GM19395 (cell line): ENCODE measurements at regions not wholly inside any gene's neighbourhood (a gene's known extent, or its start where the extent isn't known, plus 50 kb on each side); places are given as distances from the start of the nearest gene placed in this dataset.

ENCODE experiments used
- ATAC-seq: cut with Tn5 transposase; IDR thresholded peaks from one replicate; pipeline ENCODE4 v1.9.1; 2021; ENCODE audit warnings: mild to moderate bottlenecking, moderate library complexity; ENCODE audit not compliant: unreplicated experiment

DNA sequence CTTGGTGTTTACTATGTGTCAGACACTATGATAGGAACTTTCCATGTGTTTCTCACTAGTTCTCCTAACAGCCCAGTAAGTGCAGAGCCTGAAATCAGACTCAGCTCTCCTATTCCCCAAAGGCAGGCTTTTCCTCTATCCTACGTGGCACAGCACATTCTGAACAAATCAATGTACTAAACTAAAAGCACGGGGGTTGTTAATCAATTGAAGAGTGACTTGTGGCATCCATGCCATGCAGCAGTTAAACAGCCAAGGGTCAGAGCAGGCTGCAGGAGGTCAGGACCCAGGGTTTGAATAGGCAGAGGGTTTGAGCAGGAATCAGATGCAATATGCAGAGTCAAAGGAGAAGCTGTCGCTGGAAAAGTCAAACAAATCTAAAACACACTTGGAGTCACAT, 289.7 kb upstream of the LDB2 start:
- ATAC-seq, result no peak

DNA sequence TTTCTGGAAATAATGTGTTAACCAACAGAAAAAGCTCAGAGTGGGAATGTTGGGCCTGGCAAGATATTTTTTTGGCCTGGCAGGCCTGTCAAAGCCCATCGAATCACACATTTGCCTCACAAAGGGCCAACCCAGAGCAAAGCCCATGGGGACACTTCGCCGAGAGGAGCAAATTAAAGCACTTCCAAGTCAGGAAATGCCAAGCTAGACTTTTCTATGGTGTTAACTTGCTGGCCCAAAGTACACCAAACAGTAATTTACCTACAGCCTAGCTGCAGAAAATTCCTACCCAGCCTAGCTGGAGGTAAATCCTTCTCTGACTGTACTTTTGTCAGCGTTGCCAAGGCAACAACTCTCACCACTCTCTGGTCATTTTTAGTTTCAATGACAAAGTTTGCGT, 288.6 kb upstream of the LDB2 start:
- ATAC-seq, result no peak

DNA sequence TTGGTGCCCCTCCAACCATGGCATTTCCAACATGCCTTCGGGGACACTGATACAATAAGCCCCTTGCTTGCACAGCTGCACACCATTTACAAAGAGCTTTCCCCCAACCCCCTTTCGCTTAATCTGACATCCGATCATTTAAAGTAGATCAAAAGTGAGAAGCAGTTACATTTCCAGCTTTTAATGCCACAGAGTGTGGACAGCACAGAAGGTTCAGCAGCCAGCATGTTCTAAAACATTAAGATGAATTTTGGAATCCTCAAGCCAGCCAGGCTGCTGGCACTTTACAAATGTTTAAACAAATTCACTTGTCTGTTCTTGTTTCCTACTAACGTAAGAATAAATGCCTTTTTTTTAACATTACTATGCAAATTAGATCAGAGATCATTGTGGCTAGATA, 284.4 kb upstream of the LDB2 start:
- ATAC-seq, result no peak

DNA sequence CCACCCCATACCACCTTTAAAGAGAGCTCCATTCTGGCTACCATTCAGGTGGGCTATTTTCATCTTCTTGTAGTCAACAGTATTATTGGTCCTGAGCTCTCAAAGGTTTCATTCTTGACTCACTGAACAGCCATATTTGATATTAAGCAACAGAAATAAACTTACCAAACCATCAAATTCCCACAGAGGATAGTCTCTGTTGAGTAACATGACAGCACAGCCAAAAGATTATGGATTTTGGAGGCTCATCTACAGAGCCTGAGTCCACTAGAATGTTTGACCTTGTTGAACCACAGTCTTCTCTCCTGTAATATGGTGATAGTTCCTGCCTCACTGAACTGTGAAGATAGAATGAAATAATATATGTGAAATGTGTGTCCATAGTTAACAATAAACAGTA, 276.3 kb upstream of the LDB2 start:
- no peak for ATAC-seq

DNA sequence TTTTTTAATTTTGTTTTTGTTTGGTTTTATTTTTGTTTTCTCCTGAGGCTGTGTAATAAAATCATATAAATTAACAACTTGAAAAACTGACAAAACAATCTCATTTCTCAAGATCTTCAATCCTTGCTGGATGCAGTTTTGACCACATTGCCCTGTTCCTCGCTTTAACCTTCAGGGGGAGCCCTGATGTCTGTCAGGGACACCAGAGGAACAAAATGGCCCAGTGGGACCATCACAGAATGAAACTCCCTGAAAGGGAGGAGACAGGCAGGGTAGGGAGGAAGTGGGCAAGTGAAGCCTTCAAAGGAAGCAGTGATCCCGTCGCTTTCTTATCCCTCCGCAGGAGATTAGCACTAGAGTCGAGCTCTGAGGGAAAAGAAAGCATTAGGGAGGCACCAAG, 274.9 kb upstream of the LDB2 start:
- no peak for ATAC-seq

DNA sequence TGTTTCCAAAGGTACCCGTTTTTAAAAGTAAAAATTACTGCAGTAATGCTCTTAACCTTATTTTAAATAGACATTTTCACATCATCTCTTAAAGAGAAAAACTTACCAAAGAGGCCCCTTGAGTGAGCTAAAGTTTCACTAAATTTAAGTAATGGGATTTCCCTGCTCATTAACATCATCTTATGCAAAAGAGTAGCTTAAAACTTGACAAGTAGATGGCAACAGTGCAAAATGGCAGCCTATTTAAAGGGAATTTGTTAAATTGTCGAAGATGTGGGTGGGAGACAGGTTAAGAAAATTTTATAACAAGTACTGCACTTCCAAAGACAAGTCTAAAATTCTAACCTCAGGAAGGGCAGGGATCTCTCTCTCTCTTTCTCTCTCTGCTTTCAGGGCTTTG, 271.7 kb upstream of the LDB2 start:
- no peak for ATAC-seq

DNA sequence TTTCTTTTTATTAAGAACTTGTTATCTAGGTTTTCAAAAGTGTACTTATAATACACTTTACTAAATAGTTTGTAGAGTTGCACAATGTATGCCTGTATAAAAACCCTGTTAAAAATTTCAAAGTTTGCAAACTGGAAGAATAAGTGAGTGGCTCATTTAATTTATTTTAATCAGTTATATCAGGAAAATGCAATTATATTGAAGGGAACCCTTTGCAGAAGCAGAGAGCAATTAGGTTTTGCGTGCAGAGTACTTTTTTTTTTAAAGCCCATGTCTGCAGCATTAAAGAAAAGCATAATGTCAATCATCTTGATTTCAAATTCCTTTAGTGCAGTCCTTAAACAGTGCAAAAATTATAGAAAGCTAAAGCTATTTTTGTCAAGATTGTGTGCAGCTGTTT, 271.3 kb upstream of the LDB2 start:
- ATAC-seq, result no peak

DNA sequence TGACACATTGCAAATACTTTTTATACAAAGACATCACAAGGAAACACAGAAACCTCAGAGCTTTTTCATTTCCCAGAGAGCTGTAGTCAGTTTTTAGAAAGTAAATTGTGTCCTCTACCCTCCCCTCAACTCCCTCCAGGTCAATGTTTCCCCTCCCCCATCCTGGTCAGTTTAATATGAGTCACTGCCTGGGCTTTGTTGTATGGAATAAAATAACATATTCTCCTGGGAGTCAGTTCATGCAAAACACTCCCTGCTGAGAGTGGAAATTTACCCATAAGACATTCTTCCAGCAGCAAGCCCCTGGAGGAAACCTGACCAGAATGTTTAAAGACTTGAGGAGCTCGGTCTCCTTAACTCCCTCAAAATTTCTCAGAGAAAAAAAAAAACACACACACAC, 270.1 kb upstream of the LDB2 start:
- ATAC-seq, result no peak

DNA sequence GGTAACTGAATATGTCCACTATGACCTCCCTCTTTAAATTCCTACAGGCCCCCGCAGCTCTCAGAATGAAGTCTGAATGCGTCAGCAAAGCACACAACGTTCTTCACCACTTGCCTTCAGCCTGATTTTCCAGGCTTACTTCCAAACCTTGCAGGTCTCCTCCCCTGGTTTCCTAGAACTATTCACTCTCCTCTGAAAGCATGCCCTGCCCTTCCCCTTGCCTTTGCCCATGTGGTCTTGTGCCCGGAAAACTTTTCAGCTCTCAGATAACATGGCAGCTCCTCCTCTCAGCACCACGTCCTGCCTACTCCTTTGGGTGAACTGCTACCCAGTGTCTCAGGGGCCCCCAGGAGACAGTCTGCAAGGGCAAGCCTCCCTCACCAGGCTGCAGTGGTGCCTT, 268.5 kb upstream of the LDB2 start:
- no peak for ATAC-seq

DNA sequence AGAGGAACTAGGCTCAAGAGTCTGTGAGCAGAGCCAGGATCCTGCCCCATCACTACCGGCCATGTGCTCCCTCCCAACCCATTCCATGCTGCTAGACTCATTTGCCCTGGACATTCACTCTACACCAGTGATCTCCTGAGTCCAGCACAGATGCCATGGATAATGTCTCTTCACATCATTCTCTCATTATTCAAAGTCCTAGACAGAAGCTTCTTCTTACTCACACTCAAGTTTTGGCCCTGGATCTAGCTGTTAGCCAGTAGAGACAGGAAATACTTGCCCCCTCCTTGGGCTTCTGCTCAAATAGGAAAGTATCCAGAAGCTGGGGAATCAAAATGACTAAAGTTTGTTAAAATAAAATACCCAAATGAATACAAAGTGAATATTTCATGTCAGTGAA, 266.8 kb upstream of the LDB2 start:
- no peak for ATAC-seq

DNA sequence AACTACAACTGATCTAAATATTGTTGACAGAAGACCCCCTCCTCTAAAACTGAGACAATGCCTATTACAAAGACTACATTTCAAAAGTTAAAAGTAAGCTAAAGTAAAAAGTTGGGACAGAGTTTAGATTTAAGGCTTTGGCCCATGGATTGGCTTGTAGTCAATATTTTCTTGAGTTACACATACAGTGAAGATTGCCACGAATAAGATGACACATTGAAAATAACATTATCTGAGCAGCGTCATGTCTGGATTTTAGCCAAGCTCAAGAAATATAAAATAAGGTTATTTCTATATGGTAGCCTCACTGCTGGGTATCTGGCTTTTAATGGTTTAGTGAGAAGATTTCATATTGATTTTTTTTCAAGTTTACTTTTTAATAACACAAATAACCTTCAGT, 266.2 kb upstream of the LDB2 start:
- ATAC-seq, result no peak

DNA sequence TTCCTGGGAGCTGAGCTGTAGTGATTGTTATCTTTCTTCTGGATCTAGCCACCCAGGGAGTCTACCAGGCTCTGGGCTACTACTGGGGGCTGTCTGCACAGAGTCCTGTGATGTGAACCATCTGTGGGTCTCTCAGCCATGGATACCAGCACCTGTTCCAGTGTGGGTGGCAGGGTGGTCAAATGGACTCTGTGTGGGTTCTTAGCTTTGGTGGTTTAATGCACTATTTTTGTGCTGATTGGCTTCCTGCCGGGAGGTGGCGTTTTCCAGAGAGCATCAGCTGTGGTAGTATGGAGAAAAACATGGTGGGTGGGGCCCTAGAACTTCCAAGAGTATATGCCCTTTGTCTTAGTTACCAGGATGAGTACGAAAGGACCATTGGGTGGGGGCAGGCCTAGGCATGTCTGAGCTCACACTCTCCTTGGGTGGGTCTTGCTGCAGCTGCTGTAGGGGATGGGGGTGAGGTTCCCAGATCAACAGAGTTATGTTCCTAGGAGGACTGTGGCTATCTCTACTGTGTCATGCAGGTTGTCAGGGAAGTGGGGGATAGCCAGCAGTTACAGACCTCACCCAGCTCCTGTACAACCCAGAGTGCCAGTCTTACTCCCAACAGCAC, 264.8 kb upstream of the LDB2 start:
- ATAC-seq, result no peak

DNA sequence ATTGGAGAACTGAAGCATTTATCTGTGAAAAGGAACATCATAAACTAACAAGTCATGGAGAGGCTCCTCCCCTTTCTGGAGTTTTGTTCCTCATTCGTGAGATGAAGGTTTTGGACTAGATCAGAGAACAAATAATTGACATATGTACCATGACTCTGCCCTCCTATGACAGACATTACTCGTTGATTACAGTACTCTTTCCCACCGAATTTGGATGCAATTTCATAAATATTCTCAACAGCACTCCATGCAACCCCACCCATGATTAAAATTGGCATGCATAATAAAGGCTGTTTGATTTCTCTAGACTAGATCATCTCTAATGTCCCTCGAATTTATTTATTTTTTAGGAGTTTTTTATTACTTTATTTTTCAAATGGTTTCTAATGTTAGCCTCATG, 258.9 kb upstream of the LDB2 start:
- no peak for ATAC-seq

DNA sequence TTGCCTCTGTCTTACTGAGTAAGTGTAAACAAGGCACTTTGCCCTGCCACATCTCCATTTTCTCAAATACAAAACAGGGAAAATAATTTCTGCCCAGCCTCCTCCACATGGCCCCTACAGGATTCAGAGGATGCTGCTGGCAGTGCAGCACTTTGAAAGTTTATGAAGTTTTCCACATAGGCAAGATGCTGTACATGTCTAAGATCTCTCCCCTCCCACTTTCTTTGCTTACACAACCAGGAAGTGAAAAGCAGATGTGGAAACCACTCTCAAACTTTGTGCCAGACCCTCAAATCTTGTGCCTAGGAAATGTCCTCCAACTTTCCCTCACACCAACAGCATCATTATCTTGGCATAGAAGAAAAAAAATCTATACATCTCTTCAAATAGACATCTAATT, 257.0 kb upstream of the LDB2 start:
- ATAC-seq, result no peak

DNA sequence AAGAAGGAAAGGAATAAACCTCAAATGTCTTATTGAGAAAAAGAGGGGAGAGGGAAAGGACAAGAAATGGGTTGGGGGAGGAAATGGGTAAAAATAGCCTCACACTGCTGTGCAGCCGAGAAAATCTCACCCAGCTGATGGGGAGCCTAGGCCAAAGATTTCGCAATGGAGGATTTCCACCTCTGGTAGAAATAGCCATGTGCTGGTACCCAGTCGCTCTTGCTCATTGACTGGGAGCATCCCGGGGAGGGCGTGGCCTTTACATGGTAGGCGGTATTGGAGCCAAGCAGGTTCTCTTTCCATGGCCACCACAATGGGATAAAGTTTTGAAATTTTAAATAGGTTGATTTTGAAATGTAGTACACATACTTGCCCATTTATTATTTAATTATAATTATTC, 255.1 kb upstream of the LDB2 start:
- no peak for ATAC-seq

DNA sequence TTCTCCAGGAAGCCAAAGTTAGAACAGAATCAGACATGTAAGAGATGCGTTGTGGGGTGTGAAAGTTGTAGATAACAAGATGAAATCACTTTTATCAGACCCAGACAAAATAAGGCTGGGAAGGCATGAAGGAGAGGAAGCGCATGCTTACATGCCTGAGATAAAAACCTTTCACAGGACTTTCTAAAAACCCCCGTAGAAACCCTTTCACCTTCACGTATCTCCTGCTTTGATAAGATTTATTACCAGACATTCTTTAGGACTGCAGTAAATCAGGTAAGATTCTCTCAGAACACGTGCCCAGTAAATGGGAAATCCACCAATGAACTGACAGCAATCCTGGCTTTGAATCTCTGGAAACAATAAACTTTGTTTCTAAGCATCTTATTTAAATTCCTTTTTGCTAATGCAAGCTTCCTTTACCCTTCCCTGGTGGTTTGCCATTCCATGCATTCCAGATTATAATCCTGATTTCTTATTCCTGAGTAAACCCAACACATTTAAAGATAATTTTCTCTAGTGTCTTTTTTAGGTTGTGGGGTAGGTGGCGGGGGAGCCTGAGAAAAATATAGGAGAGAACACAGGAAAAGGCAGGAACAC, 254.6 kb upstream of the LDB2 start:
- ATAC-seq, result no peak

DNA sequence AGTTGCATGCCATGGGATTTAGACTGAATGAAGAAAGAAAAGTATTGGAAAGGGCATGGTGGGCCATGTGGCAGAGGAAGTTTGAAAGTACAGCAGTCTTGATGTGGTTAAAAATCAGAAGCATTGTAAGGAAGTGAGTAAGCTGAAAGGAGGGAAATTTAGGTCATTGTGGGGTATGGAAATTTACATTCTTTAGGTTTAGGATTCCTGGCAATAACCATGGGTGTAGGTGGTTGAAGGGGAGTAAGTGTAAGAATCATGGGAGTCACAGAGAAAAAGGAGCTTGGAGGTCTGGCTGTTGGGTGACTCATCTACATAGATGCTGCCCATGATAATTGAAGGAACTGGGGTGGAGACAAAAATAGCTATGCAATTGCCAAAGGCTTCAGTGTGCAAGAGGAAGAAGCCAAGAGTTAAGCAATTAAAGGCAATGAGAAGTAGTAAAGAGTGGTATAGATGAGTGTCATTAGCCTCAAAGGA, 243.8 kb upstream of the LDB2 start:
- no peak for ATAC-seq

DNA sequence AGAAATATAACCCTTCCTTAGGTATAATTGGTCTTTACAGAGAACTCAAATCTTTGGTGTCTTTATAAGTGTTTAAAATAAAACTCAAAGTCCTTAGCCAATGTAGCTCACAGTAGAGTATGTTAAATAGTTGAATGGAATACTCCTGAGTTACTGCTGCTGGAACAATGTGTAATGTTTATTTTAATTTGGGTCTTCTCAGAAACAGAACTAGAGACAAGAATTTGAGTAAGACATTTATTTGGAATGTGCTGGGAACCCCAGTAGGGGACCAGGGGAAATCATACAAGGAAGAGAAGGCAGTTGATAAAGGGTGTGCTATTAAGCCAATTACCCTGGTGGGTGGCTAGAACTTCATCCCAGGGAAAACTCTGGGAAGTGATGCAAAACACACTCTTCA, 240.4 kb upstream of the LDB2 start:
- no peak for ATAC-seq

DNA sequence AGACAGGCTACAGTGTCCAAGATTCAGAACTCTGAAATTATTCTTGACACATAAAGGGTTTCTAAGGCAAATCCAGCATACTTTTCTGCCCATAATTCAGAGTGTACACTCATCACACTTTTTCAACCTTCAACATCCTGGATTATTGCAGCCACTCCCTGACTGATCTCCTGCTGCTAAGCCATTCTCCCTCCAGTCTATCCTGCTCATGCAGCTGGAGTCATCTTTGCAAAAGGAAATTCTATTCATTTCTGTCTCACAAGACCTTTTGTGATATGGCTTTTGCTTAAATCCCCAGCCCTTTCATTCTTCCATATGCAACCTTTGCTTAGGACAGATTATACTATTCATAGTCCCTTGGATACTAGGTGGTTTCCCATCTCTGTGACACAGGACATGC, 236.1 kb upstream of the LDB2 start:
- ATAC-seq, result no peak

DNA sequence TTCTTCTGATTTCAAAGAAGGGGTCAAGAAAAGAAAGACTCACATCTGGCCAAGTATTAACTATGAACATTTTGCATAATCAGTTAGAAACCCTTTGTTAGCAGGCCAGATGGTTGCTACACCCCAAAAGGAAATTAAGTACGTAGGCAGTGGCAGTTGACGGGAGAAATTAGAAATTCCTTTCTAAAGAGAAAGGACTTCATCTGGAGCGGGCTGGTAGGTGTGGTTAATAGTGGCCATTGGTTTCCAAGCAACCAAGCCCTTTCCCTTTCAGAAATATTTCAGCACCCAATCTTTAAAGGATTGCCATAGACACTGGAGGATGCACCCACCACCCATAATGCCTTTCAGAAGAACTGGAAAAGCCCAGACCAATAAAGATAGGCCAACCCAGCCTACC, 235.7 kb upstream of the LDB2 start:
- ATAC-seq, result no peak

DNA sequence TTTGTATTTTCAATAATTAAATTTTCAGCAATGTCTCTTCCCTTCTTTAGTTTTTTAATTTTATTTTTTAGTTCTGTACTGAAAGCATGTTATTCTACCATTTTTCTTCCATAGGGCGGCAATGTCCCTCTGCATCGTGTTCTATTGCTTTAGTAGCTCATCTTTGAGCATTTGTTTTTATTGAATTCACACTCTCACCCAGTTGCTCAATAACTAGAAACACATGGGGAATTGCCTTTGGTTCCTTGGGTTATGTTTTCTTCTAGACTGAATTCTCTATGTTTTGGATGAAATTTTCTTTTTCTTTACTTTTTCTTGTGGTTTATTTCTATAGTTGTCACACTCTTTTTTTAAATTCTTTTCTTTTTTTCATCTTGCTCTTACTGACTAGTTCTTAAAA, 233.8 kb upstream of the LDB2 start:
- ATAC-seq, result no peak

DNA sequence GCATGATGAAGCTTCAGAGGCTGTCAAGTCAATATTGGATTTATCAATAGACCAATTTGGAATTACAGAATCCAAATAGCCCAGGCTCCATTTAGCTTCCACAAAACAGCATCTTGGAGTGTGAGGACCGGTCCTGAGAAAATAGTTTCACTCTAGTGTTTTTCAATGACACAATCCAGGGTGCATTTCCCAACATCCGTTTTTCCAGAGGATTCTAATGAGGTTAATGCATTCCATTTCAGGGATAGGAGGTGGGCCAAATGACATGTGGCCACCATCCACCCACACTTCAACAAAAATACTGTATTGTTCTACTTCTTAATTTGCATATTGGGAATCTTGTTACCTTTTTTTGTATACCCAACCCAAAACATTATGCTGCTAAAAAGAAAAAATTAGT, 229.8 kb upstream of the LDB2 start:
- no peak for ATAC-seq

DNA sequence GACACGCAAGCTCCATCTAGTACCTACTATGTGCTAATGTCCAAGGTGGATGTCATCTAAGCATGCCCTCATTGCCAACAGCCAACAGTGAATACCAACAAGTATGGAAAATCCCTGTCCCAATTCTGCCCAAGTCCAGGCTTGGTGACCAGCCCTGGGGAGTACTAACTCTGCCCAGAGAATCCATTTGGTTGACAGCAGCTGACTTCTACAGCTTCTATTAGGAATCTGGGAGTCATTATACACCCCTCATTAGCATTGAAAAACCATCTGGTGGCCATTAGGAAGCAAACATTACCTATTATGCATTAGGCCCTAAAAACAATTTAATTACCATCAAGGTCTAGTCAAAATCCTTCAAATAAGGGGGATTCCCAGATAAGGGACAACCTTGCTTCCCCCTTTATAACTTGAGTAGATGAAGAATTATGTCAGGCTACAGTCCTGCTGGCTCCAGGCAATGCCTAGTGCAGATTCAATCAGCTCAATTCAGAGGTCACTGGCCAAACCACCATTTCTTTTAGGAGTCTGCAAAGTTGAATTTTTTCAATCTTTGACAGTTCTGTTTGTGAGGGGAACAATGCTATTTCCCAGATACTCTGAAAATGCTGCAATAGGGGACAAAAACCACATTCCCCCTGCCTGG, 228.0 kb upstream of the LDB2 start:
- no peak for ATAC-seq
